A549 (cell line): ENCODE measurements at regions not wholly inside any gene's neighbourhood (a gene's known extent, or its start where the extent isn't known, plus 50 kb on each side); places are given as distances from the start of the nearest gene placed in this dataset.

ENCODE experiments used
- CBX2 ChIP-seq: fragments of 200-600 bp; sonication (generic); IDR thresholded peaks from 2 replicates; pipeline ENCODE4 v1.6.1; 2016; ENCODE audit warnings: low read depth, mild to moderate bottlenecking, borderline replicate concordance
- POLR2A ChIP-seq: IDR thresholded peaks from 2 replicates; pipeline ENCODE4 v1.6.1; 2012; ENCODE audit warnings: mild to moderate bottlenecking, low read length
- TF ChIP-seq, protein P1 (sequence below): fragments of >200 bp; sonication (Bioruptor Twin); formaldehyde crosslinking; IDR thresholded peaks from 3 replicates; pipeline ENCODE4 v1.5.1; 2016

DNA sequence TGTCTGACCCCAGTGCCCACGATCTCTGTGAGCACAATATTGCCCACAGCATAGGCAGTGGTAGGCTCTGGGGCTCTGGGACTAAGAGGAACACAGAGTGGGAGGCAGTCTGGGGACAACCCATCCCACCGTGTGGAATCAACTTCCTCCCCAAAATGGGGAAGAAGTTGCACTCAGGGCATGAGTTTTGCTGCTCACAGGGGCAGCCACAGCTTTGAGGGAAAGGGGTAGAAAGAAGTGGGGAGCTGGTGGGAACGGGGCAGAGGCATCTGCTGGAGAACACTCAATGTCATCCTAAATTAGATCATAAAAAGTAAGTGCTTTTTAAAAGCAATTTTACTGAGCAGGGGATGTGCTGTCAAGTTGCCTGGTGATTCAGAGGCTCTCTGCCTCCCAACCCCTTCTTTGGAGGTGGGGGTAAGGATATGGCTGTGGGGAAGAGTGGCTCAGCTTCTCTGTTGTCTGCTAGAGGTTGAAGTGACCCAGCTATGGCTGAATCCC, 233.8 kb upstream of the NCAM1 start:
- TF ChIP-seq, protein P1, sequence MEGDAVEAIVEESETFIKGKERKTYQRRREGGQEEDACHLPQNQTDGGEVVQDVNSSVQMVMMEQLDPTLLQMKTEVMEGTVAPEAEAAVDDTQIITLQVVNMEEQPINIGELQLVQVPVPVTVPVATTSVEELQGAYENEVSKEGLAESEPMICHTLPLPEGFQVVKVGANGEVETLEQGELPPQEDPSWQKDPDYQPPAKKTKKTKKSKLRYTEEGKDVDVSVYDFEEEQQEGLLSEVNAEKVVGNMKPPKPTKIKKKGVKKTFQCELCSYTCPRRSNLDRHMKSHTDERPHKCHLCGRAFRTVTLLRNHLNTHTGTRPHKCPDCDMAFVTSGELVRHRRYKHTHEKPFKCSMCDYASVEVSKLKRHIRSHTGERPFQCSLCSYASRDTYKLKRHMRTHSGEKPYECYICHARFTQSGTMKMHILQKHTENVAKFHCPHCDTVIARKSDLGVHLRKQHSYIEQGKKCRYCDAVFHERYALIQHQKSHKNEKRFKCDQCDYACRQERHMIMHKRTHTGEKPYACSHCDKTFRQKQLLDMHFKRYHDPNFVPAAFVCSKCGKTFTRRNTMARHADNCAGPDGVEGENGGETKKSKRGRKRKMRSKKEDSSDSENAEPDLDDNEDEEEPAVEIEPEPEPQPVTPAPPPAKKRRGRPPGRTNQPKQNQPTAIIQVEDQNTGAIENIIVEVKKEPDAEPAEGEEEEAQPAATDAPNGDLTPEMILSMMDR, result no peak
- TF ChIP-seq POLR2A (no peak), CBX2 (no peak)
